ENCODE measurements at regions not wholly inside any gene's neighbourhood (a gene's known extent, or its start where the extent isn't known, plus 50 kb on each side); places are given as distances from the start of the nearest gene placed in this dataset.

GRCh38 chr20:22446613-22447446 is 137.5 kb downstream of the FOXA2 start:
- CTCF ChIA-PET, result no interaction called here

GRCh38 chr20:22442318-22442717 is 142.1 kb downstream of the FOXA2 start:
- H3K4me1 Mint-ChIP-seq, result no peaks in the 10 kb centered on the region
- H3K27ac Mint-ChIP-seq, result no peak overlapping the region
- no peaks in the 10 kb centered on the region for H3K36me3 Mint-ChIP-seq
- no peak overlapping the region for H3K4me3 Mint-ChIP-seq
- H3K9me3 Mint-ChIP-seq, result no peaks in the 10 kb centered on the region
- CTCF ChIA-PET, result no interaction called here
- DNase-seq, result no peak
- H3K27me3 Mint-ChIP-seq, result no peaks in the 10 kb centered on the region

More at GRCh38 chr20:22446613-22447446, 137.5 kb downstream of the FOXA2 start:
- no peak for DNase-seq
- H3K27ac Mint-ChIP-seq, result no peak overlapping the region
- no peaks in the 10 kb centered on the region for H3K9me3 Mint-ChIP-seq
- H3K36me3 Mint-ChIP-seq, result no peaks in the 10 kb centered on the region
- H3K27me3 Mint-ChIP-seq, result no peaks in the 10 kb centered on the region
- no peaks in the 10 kb centered on the region for H3K4me1 Mint-ChIP-seq
- H3K4me3 Mint-ChIP-seq, result no peak overlapping the region

- Mint-ChIP-seq H3K27ac (no peak overlapping the region), H3K4me3 (no peak overlapping the region), H3K4me1 (no peaks in the 10 kb centered on the region), H3K27me3 (no peaks in the 10 kb centered on the region), H3K9me3 (no peaks in the 10 kb centered on the region), H3K36me3 (no peaks in the 10 kb centered on the region)
- CTCF ChIA-PET, result no interaction called here
- DNase-seq, result no peak
These were observed 145.4 kb downstream of the FOXA2 start for GRCh38 chr20:22438926-22439325.

GRCh38 chr20:22438346-22438745 is 146.0 kb downstream of the FOXA2 start:
- Mint-ChIP-seq H3K4me1 (no peaks in the 10 kb centered on the region), H3K27me3 (no peaks in the 10 kb centered on the region), H3K36me3 (no peaks in the 10 kb centered on the region), H3K27ac (no peak overlapping the region), H3K9me3 (no peaks in the 10 kb centered on the region), H3K4me3 (no peak overlapping the region)
- DNase-seq, result no peak
- CTCF ChIA-PET, result no interaction called here

GRCh38 chr20:22437354-22437753 is 147.0 kb downstream of the FOXA2 start:
- CTCF ChIA-PET, result no interaction called here
- Mint-ChIP-seq H3K4me1 (no peaks in the 10 kb centered on the region), H3K36me3 (no peaks in the 10 kb centered on the region), H3K27ac (no peak overlapping the region), H3K9me3 (no peaks in the 10 kb centered on the region), H3K4me3 (no peak overlapping the region), H3K27me3 (no peaks in the 10 kb centered on the region)
- no peak for DNase-seq

- Mint-ChIP-seq H3K4me3 (no peak overlapping the region), H3K27ac (no peak overlapping the region), H3K27me3 (no peaks in the 10 kb centered on the region), H3K9me3 (no peaks in the 10 kb centered on the region), H3K36me3 (no peaks in the 10 kb centered on the region), H3K4me1 (no peaks in the 10 kb centered on the region)
- CTCF ChIA-PET, result no interaction called here
- no peak for DNase-seq
These were observed 153.0 kb downstream of the FOXA2 start for GRCh38 chr20:22431419-22431818.

GRCh38 chr20:22430746-22431168 is 153.6 kb downstream of the FOXA2 start:
- H3K27ac Mint-ChIP-seq, result no peak overlapping the region
- no peaks in the 10 kb centered on the region for H3K9me3 Mint-ChIP-seq
- no peaks in the 10 kb centered on the region for H3K36me3 Mint-ChIP-seq
- DNase-seq, result no peak
- no peaks in the 10 kb centered on the region for H3K4me1 Mint-ChIP-seq
- no peak overlapping the region for H3K4me3 Mint-ChIP-seq
- no peaks in the 10 kb centered on the region for H3K27me3 Mint-ChIP-seq
- CTCF ChIA-PET, result no interaction called here

GRCh38 chr20:22430154-22430745 is 154.1 kb downstream of the FOXA2 start:
- no peak overlapping the region for H3K27ac Mint-ChIP-seq
- CTCF ChIA-PET, result no interaction called here
- H3K4me3 Mint-ChIP-seq, result no peak overlapping the region
- no peaks in the 10 kb centered on the region for H3K36me3 Mint-ChIP-seq
- H3K4me1 Mint-ChIP-seq, result no peaks in the 10 kb centered on the region
- no peaks in the 10 kb centered on the region for H3K9me3 Mint-ChIP-seq
- H3K27me3 Mint-ChIP-seq, result no peaks in the 10 kb centered on the region
- DNase-seq, result no peak

- H3K27ac Mint-ChIP-seq, result no peak overlapping the region
- CTCF ChIA-PET, result no interaction called here
These were observed 154.9 kb downstream of the FOXA2 start for GRCh38 chr20:22429175-22430153.

GRCh38 chr20:22428051-22428450 is 156.3 kb downstream of the FOXA2 start:
- CTCF ChIA-PET, result no interaction called here
- Mint-ChIP-seq H3K27ac (no peak overlapping the region), H3K4me1 (no peaks in the 10 kb centered on the region), H3K4me3 (no peak overlapping the region), H3K36me3 (no peaks in the 10 kb centered on the region), H3K27me3 (no peaks in the 10 kb centered on the region), H3K9me3 (no peaks in the 10 kb centered on the region)
- no peak for DNase-seq

More at GRCh38 chr20:22429175-22430153, 154.9 kb downstream of the FOXA2 start:
- H3K4me1 Mint-ChIP-seq, result no peaks in the 10 kb centered on the region
- H3K27me3 Mint-ChIP-seq, result no peaks in the 10 kb centered on the region
- no peaks in the 10 kb centered on the region for H3K9me3 Mint-ChIP-seq
- H3K4me3 Mint-ChIP-seq, result no peak overlapping the region
- no peak for DNase-seq
- H3K36me3 Mint-ChIP-seq, result no peaks in the 10 kb centered on the region

- Mint-ChIP-seq H3K4me1 (no peaks in the 10 kb centered on the region), H3K36me3 (no peaks in the 10 kb centered on the region), H3K4me3 (no peak overlapping the region), H3K27ac (no peak overlapping the region), H3K27me3 (no peaks in the 10 kb centered on the region), H3K9me3 (no peaks in the 10 kb centered on the region)
- CTCF ChIA-PET, result no interaction called here
- DNase-seq, result no peak
These were observed 157.6 kb downstream of the FOXA2 start for GRCh38 chr20:22426772-22427171.

- Mint-ChIP-seq H3K27ac (no peak overlapping the region), H3K27me3 (no peaks in the 10 kb centered on the region), H3K9me3 (no peaks in the 10 kb centered on the region), H3K4me3 (no peak overlapping the region), H3K4me1 (no peaks in the 10 kb centered on the region), H3K36me3 (no peaks in the 10 kb centered on the region)
- CTCF ChIA-PET, result no interaction called here
- no peak for DNase-seq
These were observed 158.8 kb downstream of the FOXA2 start for GRCh38 chr20:22425344-22426295.

GRCh38 chr20:22423190-22423832 is 161.1 kb downstream of the FOXA2 start:
- peaks cover 1% of the 10 kb centered on the region for H3K9me3 Mint-ChIP-seq
- H3K4me3 Mint-ChIP-seq, result no peak overlapping the region
- no peak overlapping the region for H3K27ac Mint-ChIP-seq
- H3K4me1 Mint-ChIP-seq, result no peaks in the 10 kb centered on the region
- CTCF ChIA-PET, result no interaction called here
- no peak for DNase-seq
- H3K36me3 Mint-ChIP-seq, result no peaks in the 10 kb centered on the region
- no peaks in the 10 kb centered on the region for H3K27me3 Mint-ChIP-seq
